Loucy (cell line): ENCODE measurements at regions not wholly inside any gene's neighbourhood (a gene's known extent, or its start where the extent isn't known, plus 50 kb on each side); places are given as distances from the start of the nearest gene placed in this dataset.

ENCODE experiments used
- H2AFZ ChIP-seq: fragments of 200-600 bp; sonication (generic); 2 replicates; pipeline ENCODE4 v1.6.0; 2016; ENCODE audit warnings: antibody characterized with exemption, mild to moderate bottlenecking, low read length, moderate library complexity
- H3F3A ChIP-seq: fragments of 200-600 bp; 2 replicates; pipeline ENCODE4 v1.6.0; 2016; ENCODE audit warnings: antibody characterized with exemption, low read depth, mild to moderate bottlenecking
- H3K27me3 ChIP-seq: fragments of 200-600 bp; sonication (generic); 2 replicates; pipeline ENCODE4 v1.6.1; 2014; ENCODE audit warnings: low read length, mild to moderate bottlenecking; ENCODE audit not compliant: insufficient read depth, poor library complexity, severe bottlenecking
- H3K36me3 ChIP-seq: fragments of 200-600 bp; sonication (generic); 2 replicates; pipeline ENCODE4 v1.6.1; 2016; ENCODE audit warnings: low read length; ENCODE audit not compliant: insufficient read depth
- H3K4me1 ChIP-seq: fragments of 200-600 bp; sonication (generic); 2 replicates; pipeline ENCODE4 v1.5.1; 2014; ENCODE audit warnings: low read length, mild to moderate bottlenecking; ENCODE audit not compliant: insufficient read depth, poor library complexity, severe bottlenecking
- H3K4me2 ChIP-seq: fragments of 200-600 bp; sonication (generic); 2 replicates; pipeline ENCODE4 v1.6.0; 2014; ENCODE audit warnings: antibody characterized with exemption, low read length, low read depth, mild to moderate bottlenecking; ENCODE audit not compliant: poor library complexity, severe bottlenecking
- H3K4me3 ChIP-seq: fragments of 200-600 bp; sonication (generic); 2 replicates; pipeline ENCODE4 v1.5.1; 2014; ENCODE audit warnings: low read length, mild to moderate bottlenecking, mixed read lengths; ENCODE audit not compliant: poor library complexity, severe bottlenecking
- H3K79me2 ChIP-seq: fragments of 200-600 bp; sonication (generic); 2 replicates; pipeline ENCODE4 v1.6.1; 2014; ENCODE audit warnings: low read length; ENCODE audit not compliant: insufficient read depth
- H3K9ac ChIP-seq: fragments of 200-600 bp; sonication (generic); 2 replicates; pipeline ENCODE4 v1.6.0; 2014; ENCODE audit warnings: mild to moderate bottlenecking, low read depth, low read length, moderate library complexity; ENCODE audit not compliant: poor library complexity, severe bottlenecking
- H3K9me2 ChIP-seq: fragments of 200-600 bp; sonication (generic); replicated peaks from 2 replicates; pipeline ENCODE4 v1.6.1; 2016; ENCODE audit warnings: low read depth, low read length, mixed read lengths
- H3K9me3 ChIP-seq: fragments of 200-600 bp; sonication (generic); 2 replicates; pipeline ENCODE4 v1.6.1; 2014; ENCODE audit warnings: mild to moderate bottlenecking, antibody characterized with exemption, low read length, low read depth; ENCODE audit not compliant: insufficient read depth
- H4K20me1 ChIP-seq: fragments of 200-600 bp; sonication (generic); 2 replicates; pipeline ENCODE4 v1.6.0; 2014; ENCODE audit warnings: antibody characterized with exemption, low read length, mild to moderate bottlenecking; ENCODE audit not compliant: insufficient read depth, poor library complexity, severe bottlenecking
- EZH2phosphoT487 ChIP-seq: fragments of 200-600 bp; IDR thresholded peaks from 2 replicates; pipeline ENCODE4 v1.6.1; 2018; ENCODE audit warnings: antibody characterized with exemption, mild to moderate bottlenecking, moderate library complexity, borderline replicate concordance
- TF ChIP-seq, protein P1 (sequence below): fragments of 200-600 bp; sonication (generic); conservative IDR thresholded peaks from 2 replicates; pipeline ENCODE4 v1.5.1; 2014; ENCODE audit warnings: mild to moderate bottlenecking, antibody characterized with exemption, low read length

DNA sequence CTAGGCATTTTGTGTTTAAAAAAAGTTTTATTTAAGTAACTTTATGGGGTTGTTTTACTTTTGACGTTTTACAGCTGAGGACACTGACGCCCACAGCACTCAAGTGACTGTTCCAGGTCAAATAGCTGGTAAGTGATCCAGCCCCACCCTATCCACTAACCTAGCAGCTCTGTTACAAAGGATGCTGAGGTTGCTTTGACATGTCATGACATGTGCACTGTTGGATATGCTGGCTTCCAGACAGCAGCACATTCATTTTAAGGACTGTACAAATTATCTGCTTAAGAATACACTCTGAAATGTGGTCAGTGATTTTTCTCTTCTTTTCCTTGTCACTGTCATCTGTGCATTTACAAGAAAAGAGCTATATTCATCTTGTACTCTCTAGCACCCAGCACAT is 417.5 kb downstream of the ZEB2 start:
- TF ChIP-seq, protein P1, sequence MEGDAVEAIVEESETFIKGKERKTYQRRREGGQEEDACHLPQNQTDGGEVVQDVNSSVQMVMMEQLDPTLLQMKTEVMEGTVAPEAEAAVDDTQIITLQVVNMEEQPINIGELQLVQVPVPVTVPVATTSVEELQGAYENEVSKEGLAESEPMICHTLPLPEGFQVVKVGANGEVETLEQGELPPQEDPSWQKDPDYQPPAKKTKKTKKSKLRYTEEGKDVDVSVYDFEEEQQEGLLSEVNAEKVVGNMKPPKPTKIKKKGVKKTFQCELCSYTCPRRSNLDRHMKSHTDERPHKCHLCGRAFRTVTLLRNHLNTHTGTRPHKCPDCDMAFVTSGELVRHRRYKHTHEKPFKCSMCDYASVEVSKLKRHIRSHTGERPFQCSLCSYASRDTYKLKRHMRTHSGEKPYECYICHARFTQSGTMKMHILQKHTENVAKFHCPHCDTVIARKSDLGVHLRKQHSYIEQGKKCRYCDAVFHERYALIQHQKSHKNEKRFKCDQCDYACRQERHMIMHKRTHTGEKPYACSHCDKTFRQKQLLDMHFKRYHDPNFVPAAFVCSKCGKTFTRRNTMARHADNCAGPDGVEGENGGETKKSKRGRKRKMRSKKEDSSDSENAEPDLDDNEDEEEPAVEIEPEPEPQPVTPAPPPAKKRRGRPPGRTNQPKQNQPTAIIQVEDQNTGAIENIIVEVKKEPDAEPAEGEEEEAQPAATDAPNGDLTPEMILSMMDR = no peak
- no peak for TF ChIP-seq EZH2phosphoT487
- Histone ChIP-seq H3K9me3 (no peaks in the 10 kb centered on the region; the same call in 1 of the 2 replicates), H3K4me1 (peaks cover 4% of the 10 kb centered on the region), H3K9me2 (no peaks in the 10 kb centered on the region), H3K9ac (no peak overlapping the region), H3K36me3 (no peaks in the 10 kb centered on the region), H3K4me2 (no peak overlapping the region), H2AFZ (no peak overlapping the region), H3K27me3 (no peaks in the 10 kb centered on the region), H4K20me1 (no peaks in the 10 kb centered on the region), H3K4me3 (no peak overlapping the region), H3K79me2 (no peaks in the 10 kb centered on the region), H3F3A (no peaks in the 10 kb centered on the region)

DNA sequence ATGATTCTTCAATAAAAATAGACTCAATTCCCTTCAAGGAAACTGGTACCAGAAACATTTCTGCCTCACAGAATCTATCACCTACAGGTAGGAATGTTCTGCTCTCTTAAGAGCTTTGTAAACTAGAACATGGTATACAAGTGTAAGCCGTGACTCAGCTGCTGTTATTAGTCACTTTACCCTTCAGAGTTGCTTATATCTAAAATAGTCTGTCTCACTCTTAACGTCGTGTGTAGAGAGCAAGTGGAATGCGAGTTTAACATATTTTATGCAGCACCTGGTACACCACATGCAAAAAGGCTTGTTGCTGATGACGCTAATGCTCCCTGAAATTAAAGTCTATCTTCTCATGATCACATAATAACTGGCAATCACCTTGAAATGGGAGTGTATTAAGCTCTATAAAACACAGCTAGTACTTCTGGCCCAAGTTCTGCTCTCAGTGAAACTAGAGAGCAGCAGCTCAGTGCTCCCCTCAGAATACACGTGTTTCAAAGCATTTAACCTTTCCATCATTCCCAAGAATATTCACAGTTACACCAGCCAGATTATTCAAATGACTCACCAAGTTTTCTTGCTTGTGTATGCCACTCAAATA is 420.0 kb downstream of the ZEB2 start:
- H3K9me2 ChIP-seq = no peaks in the 10 kb centered on the region
- peaks cover 6% of the 10 kb centered on the region for H3K4me1 ChIP-seq
- no peak overlapping the region for H3K4me2 ChIP-seq
- no peaks in the 10 kb centered on the region for H3K79me2 ChIP-seq
- H3K36me3 ChIP-seq = no peaks in the 10 kb centered on the region
- H3K4me3 ChIP-seq = no peak overlapping the region
- no peaks in the 10 kb centered on the region; the same call in 1 of the 2 replicates for H3K9me3 ChIP-seq
- H3K9ac ChIP-seq = no peak overlapping the region
- H2AFZ ChIP-seq = no peak overlapping the region
- H4K20me1 ChIP-seq = no peaks in the 10 kb centered on the region
- TF ChIP-seq, protein P1 = no peak
- no peak for TF ChIP-seq EZH2phosphoT487
- no peaks in the 10 kb centered on the region for H3F3A ChIP-seq
- H3K27me3 ChIP-seq = no peaks in the 10 kb centered on the region

DNA sequence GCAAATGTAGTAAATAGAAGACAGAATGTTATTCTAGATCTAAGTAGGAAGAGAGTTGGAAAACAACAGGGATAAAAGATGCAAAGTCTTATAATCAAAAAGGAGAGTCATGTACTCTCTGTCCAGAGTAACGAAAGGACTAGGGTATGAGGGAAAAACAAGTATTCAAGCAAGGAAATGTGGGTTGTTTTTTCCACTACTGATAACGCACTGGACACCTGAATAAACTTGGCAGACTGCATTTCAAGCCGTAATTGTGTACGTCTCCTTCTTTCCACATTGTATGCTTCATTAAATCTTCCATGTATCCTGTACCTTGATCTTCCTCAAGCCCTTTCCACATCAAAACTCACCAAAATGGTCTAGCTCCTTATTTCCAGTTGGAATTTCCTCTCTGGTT is 420.6 kb downstream of the ZEB2 start:
- Histone ChIP-seq H3K9ac (no peak overlapping the region), H3K9me2 (no peaks in the 10 kb centered on the region), H3K79me2 (no peaks in the 10 kb centered on the region), H3K27me3 (no peaks in the 10 kb centered on the region), H3K4me3 (no peak overlapping the region), H3K9me3 (no peaks in the 10 kb centered on the region; the same call in 1 of the 2 replicates), H4K20me1 (no peaks in the 10 kb centered on the region), H2AFZ (no peak overlapping the region), H3K4me2 (no peak overlapping the region), H3K4me1 (peaks cover 6% of the 10 kb centered on the region), H3F3A (no peaks in the 10 kb centered on the region), H3K36me3 (peaks cover under 1% of the 10 kb centered on the region; the same call in 1 of the 2 replicates)
- TF ChIP-seq, protein P1 = no peak
- TF ChIP-seq EZH2phosphoT487 = no peak
